HG03039 (cell line): ENCODE measurements at regions not wholly inside any gene's neighbourhood (a gene's known extent, or its start where the extent isn't known, plus 50 kb on each side); places are given as distances from the start of the nearest gene placed in this dataset.

Experiments used
- ATAC-seq: cut with Tn5 transposase; IDR thresholded peaks from one replicate; pipeline ENCODE4 v1.9.1; 2021; ENCODE audit warnings: mild to moderate bottlenecking, moderate library complexity; ENCODE audit not compliant: unreplicated experiment

DNA sequence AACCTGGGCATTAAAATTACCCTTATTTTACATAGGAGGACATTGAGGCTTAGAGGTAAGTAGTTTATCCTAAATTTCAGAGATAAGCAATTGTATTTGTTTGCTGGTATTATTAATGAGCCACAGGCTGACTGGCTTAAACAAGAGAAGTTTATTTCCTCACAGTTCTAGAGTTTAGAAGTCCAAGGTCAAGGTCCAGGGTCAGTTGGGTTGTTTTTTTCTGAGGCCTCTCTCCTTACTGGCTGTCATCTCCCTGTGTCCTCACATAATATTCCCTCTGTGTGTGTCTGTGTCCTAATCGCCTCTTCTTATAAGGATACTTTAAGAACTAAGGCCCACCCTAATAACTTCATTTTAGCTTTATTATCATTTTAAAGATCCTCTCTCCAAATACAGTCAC is 294.9 kb upstream of the ATP5MC3 start:
- ATAC-seq, result no peak

DNA sequence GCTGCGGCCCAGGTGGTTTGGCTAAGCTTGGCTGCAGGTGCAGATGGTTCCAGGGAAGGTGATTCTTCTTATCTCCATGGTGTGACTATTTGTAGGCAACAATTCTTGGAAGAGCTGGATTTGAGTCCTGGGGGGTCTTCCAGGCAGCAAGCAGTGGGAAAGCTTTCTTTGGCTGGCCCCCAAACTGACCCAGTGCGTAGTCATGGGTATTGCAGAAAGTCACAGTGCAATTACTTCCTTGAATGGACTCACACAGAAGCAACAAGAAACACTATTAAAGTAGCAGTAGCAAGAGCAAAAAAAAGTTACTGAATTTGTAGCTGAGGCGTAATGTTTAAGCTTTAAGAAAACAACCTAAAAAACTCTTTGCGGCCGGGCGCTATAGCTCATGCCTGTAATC is 293.6 kb upstream of the ATP5MC3 start:
- ATAC-seq, result no peak

DNA sequence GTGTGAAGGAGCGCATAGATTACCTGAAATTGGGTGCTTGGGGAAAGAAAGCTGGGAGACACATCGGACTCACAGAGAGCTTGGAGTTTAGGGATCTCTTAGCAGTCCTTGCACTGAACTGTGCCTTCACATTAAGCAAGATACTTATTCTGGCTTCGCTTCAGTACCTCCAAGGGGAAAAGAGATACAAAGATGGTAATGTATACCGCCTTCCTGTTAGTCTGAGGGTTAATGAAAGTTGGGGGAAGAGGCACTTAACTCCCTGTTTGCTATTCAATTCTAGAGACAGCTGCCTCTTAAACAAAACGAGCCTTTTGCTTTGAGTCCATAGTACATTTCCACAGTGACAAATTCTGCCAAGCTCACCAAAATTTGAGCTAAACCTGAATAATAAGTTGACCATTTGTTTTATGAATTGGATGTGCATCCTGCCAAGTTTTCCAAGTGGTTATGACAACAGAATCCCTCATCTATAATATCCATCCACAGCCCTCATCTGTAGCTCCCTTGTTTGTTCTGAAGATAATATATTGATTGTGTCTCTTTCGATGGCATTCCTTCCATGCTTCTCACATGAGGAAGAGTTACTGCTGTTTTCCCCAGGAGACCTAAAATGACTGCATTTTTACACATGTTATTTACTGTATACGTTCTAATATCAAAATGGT is 287.1 kb upstream of the ATP5MC3 start:
- ATAC-seq, result no peak

DNA sequence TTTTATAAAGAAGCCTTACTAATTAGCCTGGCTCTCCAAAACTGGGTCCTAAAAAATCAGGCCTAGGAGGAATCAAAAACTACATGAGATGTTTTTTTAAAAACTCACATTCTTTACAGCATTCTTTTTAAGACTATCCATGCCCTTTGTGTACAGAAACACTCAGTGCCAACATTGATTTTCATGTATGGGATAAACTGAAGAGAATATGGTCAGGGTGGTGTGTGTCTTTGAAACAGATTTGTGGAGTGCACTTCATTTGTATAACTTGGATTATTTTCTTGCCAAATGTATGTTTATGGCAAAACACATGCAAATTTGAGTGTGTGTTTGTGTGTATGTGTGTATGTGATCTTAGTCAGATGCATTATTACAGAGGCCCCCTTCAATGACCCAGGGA is 283.6 kb upstream of the ATP5MC3 start:
- no peak for ATAC-seq

DNA sequence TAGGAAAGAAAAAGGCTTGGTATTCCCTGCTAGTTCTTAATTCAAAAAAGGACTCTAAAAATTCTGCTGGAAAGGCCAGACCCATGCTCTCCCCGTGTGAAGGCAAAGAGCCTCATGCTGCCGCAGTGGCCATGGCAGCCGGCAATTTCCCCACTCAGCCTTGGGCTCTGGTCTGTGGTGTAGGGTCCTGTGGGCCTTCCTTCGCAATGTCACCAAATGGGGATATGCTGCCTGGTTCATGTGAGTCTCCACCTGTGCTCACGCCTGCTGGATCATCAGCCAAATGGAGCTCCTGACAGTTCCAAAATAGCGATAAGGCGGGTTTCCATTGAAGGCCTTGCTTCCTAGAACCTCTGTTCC is 282.8 kb upstream of the ATP5MC3 start:
- no peak for ATAC-seq

DNA sequence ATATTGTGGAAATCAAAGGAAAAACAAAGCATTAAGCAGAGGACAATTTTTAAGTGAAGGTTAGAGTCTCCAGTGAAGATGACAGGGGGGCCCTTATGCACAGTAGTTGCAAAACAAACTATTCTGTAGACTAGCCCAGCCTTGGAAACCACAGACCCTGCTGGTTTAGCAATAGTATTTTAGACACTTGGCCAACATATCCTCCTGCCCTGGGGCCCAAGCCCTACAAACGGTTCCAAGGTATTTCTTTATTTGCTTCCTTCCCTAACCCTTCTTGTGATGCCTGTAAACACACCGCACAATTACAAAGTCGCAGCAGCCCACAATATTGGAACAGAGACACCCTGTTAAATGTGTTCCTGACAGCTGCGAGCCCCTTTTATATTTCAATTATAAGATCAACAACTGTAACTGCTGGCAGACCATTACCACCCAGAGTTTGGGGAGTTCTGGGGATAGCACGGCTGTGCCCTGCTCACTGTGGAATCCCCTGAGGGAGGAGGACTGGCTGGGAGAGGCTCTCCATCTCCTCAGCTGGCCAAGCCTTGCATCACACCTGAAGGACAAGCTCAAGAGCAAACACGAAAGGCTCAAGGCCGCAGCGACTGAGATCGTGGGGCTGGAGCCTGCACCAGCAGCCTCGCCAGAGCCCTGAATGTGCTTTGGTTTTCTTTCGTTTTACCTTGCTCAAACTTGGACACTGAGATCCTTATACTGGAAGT is 282.2 kb upstream of the ATP5MC3 start:
- no peak for ATAC-seq

DNA sequence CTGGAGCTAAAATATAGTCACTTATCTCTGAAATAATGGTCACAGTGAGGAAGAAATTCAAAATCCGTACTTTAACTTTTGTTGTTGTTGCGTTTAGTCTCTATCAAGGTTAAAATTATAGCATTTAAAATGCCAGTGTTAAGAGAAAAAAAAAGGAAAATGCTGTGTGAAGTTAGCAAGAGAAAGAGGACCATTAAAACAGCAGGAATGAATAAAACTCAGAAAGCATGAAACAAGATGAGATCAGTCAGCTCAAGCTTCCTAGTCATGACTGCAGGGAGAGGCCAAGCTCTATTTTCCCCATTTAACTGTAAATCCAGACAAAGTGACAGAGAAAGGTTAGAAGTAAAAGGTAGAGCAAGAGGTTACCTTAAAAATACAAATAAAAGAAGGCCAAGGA is 281.7 kb upstream of the ATP5MC3 start:
- ATAC-seq, result no peak

DNA sequence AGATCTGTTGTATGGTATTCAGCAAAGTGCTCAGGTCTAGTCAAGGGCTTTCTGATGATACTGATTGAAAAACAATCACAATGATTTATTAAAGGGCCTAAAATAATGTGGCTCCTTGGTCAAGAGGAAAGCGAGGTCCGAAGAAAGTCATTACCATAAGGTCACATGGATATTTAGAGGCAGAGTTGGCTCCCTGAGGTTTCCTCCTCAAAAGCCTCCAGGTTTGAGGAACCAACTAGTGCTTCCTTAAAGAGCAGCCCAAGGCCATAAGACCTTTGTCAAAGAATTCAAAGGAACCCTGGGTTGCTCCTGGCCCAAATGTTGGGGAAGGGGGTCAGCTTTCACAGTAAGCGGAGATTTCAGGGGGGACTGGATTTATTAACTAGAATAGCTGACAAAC is 280.7 kb upstream of the ATP5MC3 start:
- ATAC-seq, result no peak

DNA sequence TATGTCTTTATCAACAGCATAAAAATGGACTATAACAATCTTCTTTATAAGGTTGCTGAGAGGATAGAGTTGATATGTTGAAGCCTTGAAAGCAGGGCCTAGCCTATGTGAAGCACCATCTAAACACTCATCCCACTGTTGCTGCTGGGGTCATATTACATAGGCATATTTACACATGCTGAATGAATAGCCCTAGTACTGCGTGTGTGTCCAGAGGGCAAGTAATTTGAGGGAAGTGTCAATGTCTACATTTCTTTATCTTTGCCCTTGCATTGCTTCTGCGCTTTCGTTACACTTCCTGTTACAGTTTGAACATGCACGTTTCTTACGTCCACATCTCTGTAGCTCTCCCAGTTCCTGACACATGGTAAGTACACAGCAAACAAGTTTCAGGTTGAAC is 280.3 kb upstream of the ATP5MC3 start:
- no peak for ATAC-seq

DNA sequence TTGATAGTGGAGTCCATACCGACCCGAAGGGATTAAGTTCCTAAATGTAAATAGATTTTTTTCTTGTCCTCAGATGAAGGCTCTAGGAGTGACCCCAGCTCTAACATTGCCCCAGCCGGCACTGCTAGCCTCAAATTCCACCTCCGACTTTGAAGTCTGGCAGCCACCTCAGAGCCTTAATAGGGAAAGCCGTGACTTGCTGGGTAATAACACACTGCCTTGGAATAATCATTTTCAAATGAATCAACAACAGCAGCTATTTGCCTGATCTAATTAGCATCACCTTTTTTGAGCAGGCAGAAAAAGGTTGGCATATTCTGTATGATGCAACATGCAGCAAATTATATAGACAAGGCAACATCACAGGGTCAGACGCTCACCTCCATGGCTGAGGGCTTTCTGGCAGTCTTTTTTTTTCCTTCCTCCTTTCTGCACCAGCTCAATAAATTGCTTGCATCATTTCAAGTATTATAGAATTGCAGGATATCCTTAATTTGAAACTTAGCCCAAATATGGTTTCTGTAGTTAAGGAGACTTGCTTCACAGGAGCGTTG is 276.5 kb upstream of the ATP5MC3 start:
- ATAC-seq, result no peak

DNA sequence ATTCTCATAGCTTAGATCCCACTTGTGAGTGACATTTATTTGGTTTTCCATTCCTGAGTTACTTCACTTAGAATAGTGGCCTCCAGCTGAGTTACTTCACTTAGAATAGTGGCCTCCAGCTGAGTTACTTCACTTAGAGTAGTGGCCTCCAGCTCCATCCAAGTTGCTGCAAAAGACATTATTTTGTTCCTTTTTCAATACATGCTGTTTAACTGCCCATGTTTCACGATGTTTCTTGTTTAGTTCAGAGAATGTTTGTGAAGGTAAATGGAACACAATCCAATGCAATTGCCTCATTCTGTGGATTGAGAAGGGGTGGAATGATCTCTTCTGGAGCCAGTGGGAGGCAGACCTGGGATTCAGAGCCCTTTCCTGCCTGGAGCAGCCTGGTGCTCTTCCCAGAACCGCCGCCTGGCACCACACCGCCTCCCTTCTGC is 273.5 kb upstream of the ATP5MC3 start:
- no peak for ATAC-seq

DNA sequence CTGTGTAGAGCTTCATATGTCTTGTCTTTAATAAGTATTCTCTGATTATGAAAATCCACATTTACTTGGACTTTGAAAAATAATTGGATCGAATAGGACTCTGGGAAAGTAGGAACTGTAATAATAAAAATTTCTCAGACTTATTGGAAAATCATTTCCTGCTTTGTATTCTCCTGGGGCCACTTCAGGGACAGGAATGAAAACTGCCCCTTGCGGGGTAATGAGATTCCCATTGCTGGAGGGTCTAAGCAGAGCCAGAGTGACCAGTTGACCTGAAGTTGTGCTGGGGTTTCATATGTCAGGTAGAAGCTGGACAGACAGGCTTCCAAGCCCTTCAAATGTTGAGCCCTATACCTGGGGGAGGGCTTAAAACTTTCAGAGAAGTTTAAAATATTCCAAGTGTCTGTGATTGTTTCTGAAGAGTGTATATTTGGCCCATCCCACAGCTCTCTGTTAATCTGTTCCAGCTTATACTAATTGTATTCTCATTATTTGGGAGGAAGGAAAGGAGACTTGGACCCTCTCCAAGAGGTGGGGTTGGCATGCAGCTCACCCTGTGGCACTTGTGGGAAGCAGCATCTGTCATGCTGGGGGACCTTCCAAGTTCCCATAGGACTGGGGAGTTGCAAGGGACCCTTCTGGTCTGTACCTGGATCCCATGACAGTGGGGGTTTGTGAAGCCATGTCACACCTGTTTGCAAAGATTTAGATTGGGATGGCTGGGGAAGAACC is 268.7 kb upstream of the ATP5MC3 start:
- no peak for ATAC-seq

DNA sequence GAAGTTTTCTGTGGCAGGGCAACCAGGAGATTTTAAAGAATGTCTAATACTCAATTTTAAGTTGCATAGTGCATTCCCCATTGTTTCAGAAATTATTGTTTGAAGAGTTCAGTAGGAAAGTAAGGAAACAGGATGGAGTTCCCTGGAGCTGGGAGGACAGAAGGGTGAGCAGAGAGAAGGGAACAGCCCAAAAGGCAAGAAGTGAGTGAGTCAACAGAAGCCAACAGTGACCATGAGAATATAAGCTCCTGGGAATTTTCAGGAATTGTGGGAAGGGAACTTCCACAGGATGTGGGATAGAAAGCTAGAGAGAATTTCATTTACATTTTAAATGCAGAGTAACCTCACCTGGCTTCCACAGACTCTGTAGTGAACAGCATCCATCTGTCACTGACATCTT is 268.1 kb upstream of the ATP5MC3 start:
- ATAC-seq, result no peak

DNA sequence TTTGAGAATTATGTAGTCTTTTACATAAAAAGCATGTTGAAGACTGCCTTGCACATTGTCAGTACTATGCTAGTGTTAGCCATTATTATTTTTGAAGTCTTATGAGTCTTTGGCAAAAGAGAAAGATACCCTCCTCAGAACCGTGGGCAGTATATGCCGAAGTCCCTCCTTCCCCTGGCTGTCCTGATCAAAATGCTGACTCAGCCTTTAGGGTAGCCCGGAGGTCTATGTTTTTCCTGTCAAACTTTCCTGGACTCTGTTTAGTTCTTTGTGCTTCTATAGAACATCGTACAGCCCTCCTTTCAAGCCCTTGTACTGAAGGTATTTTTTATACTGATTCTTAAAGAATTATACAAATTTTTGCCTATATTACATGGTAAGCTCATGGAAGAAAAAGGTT is 264.7 kb upstream of the ATP5MC3 start:
- ATAC-seq, result no peak

DNA sequence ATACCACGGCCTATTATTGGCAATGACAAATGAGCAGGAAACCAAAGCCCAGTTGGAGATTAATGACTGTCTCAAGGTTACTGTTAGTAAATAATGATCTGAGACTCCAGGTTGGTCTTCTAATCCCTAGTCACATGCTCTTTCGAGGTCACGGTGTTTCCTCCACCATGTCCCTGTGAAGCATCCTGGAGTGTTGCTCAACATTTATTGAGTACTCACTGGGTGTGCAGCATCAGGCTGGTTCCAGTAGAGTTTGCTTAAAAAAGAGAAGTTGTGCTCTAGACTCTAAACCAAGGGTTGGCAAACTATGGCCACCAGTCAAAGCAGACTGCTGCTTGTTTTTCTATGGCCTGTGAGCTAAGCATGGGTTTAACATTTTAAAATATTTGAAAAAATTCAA is 263.8 kb upstream of the ATP5MC3 start:
- ATAC-seq, result no peak

DNA sequence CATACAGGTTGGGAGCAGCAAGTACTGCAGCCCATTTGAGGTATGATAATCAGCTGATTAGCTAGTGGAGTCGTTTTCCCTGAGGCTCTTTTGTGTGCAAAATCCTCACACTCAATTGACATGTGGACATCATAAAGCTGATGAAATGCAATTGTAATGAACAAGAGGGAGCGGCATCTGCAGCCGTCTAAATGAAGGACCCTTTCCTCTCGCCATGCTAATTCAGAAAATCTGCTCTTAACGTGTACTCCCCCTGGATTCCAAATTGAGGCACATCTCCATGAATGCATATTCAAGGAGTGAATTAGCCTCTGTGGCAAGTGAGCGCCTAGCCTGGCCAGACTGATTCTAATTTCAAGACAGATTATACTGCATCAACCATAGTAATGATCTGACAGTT is 260.9 kb upstream of the ATP5MC3 start:
- no peak for ATAC-seq

DNA sequence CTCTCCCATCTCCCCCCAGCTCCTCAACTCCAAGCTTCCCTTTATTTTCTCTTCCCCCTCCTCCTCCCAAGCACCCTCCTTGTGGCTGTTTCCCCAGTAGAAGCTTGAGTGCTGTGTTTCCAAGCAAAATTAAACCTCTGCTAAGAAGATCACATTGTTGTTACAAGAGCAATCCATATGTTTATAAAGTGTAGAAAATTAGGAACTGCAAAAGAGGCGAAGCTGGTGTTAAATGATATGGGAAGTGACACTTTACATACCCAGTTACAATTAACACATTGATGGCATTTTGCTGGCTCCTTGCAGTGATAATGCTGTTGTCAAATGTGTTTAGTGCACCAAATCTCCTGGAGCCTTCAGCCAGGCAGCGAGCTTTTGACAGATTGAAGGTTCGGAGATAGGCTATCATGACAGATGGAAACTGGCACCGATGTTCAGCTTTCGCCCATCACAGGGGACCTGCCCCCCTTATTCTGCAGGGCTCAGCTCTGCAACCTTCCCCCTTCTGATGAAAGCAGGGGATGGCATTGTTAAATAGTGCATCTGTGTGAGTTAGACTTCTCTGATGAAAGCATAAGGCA is 259.8 kb upstream of the ATP5MC3 start:
- no peak for ATAC-seq

DNA sequence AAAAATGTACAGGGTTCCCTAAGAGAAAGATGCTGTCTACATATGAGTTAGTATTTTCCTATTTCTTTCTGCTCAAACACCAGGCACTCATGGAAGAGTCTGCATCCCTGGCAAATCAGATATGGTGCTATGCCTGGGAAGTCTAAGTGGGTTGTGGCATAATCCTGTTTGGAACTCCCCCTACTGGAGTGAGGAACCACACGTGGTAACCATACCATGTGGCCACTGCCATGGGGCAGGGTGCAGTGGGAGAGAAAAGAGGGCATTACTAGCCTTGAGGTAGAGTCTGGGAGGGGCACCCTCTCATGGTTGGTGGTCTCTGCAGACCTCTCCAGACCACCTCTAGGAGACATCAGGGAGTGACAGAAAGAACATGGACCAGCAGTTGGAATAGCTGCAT is 257.9 kb upstream of the ATP5MC3 start:
- no peak for ATAC-seq

DNA sequence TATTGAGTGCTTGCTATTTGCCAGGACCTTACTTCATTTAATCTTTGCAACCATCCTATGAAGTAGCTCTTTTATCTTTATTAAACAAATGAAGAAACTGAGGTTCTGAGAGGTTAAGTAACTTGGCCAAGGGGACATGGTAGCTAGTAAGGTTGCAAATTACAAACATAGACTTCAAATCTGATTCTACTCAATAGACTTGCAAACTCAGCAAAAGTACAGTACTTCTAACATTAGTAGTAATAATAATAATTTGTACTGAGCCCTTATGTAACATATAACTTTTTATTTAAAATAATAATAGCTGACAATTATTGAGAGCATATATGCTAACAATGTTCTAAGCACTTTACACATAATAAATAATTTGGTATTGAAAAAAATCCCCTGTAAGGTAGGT is 255.7 kb upstream of the ATP5MC3 start:
- no peak for ATAC-seq

DNA sequence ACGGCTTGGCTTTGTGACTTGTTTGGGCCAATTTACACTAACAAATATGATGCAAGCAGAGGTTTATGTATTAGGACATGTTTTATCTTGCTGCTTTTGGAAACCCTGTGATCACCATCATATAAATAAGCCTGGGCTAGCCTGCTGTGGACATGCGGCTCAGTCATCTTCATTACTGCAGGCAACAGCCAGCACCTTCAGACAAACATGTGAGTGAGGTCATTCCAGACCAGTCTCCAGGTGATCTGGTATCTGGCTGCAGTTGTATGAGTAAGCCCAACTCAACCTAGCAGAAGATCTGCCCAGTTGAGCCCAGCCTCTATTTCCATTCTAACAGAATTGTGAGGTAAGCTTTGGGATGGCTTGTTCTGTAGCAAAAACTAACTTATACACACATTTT is 254.6 kb upstream of the ATP5MC3 start:
- no peak for ATAC-seq

DNA sequence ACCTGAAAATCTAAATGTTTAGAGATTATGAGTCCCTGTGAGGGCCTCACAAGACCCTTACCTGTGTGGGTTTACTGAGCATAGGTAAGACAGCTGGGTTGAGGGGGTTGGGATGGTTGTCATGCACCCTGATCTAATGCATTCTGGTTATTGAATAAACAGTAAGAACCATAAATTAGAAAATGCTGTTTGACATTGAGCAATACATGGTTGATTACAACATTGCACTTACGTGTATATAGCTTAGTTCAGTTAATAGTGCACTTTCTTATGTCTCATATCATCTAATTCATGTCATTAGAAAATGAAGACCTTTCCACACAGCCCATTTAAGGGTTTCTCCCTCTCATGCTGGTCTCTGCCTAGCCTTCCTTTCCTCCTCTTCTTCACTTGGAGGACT is 253.5 kb upstream of the ATP5MC3 start:
- ATAC-seq, result no peak

DNA sequence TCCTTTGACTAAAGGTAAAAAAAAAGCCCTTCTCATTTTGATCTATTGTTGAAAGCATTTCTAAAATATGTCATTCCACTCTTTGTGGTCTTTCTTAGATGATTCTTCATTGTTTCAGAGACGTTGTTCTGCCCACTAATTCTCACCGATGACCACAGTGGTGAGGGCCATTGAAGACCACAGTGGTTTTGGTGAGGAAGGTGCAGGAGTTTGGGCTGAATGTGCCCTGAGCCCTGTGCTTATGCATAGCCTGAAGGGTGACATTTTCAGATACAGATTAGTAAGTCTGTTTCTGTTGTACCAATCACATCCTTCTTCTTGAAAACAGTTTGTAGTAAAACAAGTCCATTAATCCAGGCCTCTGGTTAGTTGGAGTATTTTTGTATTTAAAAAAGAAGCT is 251.3 kb upstream of the ATP5MC3 start:
- ATAC-seq, result no peak
